GM10266 (cell line): ENCODE measurements at regions not wholly inside any gene's neighbourhood (a gene's known extent, or its start where the extent isn't known, plus 50 kb on each side); places are given as distances from the start of the nearest gene placed in this dataset.
"Not testable (repeated sequence)": the region's sequence is repeated elsewhere in the genome, so short reads cannot be mapped to it uniquely, and the experiment has no call there.

Experiments used
- DNase-seq: peaks from one replicate; pipeline ENCODE4 v3.0.0; 2012; ENCODE audit errors: extremely low spot score
- CTCF ChIP-seq: IDR thresholded peaks from 2 replicates; pipeline ENCODE4 v1.5.1; 2012; ENCODE audit warnings: mild to moderate bottlenecking, low read depth; ENCODE audit not compliant: control insufficient read depth, insufficient read depth; ENCODE audit errors: missing control alignments

- no peak for TF ChIP-seq CTCF
- DNase-seq = no peak
Observed at GRCh38 chr13:24982333-24982999, 113.5 kb upstream of the PABPC3 start.

DNA sequence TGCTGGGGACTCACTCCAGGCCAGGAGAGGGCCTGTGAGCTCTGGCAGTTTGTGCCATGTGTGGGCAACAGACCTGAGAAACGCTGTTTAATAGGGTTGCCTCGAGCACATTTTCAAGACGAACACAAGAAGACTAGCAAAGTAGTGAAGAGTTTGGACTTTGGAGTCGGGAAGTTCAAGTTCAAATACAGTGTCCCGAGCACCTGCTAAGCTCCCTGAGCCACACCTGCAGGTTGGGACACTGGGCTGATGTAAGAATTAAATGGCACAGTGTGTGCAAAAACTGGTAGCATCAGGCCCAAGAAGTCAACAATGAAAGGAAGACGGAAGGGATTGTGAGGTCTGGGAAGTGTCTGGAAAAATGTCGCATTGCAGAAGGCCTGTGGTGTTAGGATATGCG, 112.8 kb upstream of the PABPC3 start:
- no peak for TF ChIP-seq CTCF
- no peak for DNase-seq

GRCh38 chr13:24984134-24984533, 111.8 kb upstream of the PABPC3 start:
- no peak for DNase-seq
- TF ChIP-seq CTCF = no peak

DNA sequence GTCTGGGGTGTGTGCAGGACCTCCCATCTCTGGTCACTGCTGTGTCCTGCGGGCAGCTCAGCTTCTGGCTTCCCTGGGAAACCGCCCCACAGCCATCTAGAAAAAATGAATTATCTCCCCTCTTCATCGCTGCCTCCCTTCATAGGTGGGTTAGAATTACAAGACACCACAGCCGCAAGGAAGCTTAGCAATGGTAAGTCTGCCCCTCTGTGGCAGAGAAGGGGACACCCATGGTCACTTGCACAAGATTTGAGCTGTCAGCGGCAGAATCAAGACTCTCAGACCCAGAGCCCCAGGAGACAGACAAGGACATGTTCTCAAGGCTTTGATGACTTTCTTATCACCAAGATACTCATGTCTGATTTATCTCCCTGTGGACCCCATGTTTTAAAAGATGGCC, 110.8 kb upstream of the PABPC3 start:
- no peak for TF ChIP-seq CTCF
- DNase-seq = no peak

DNA sequence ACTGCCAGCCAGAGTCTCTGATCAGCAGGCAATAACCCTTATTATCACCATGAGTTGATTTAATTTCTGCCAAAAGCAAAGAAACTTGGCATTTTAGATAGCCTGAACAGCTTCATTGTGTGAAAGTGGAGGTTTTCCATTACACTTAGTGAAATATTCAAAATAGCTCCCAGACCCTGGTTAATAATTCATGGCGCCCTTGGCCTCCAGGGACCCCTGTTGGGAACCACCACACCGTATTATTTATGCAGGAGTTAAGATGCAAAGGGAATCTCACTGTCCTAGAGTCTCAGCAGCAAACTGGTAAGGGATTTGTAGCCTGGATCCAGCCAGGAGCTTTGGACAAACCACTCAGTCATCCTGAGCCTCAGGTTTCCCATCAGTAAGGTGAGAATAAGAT, 110.0 kb upstream of the PABPC3 start:
- TF ChIP-seq CTCF = no peak

DNA sequence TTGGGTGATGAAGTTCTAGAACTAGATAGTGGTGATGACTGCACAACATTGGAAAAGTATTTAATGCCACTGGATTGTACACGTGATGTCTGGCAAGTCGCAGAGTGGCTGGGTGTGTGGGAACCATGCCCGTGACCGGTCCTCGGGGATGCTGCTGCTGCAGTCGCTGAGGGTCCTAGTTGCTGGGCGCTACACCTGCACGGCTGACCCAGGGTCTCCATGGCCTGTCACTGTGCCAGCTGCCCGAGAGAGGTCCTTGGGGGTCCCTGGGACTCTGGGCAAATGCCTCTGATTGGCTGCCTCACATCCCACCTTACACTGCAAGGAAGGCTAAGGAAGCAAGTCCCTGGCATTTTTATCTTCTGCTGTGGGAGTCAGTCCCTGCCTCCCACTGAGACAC, 109.1 kb upstream of the PABPC3 start:
- no peak for DNase-seq
- TF ChIP-seq CTCF = no peak

More for the DNA sequence above, 110.0 kb upstream of the PABPC3 start:
- no peak for DNase-seq

DNA sequence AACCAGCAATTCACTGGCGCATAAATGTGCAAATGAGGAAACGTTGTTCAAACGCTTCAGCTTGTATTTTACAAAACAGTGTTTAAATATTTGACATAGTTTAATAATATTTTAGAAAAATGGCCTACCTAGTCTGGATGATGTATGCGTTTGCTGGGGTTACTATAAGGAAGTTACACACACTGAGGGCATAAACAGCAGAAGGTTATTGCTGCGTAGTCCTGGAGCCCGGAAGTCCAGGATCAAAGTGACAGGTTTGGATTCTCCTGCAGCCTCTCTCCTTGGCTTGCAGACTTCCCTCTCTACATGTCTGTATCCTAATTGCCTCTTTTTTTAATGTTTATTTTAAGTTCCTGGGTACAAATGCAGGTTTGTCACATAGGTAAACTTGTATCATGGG, 106.0 kb upstream of the PABPC3 start:
- DNase-seq = not testable (repeated sequence)

GRCh38 chr13:24992946-24993345, 103.0 kb upstream of the PABPC3 start:
- DNase-seq = not testable (repeated sequence)
